GM23338 (cell line): ENCODE measurements at regions not wholly inside any gene's neighbourhood (a gene's known extent, or its start where the extent isn't known, plus 50 kb on each side); places are given as distances from the start of the nearest gene placed in this dataset.

Experiments used
- ATAC-seq: fragments of 200-7000 bp; cut with Tn5 transposase; 3 replicates; pipeline ENCODE4 v1.9.1; 2020
- DNase-seq: peaks from one replicate; pipeline ENCODE4 v3.0.0-alpha.2; 2015; ENCODE audit warnings: low spot score
- H2AFZ ChIP-seq: fragments of 200-600 bp; sonication (generic); 2 replicates; pipeline ENCODE4 v1.8.0; 2016; ENCODE audit warnings: antibody characterized with exemption, mild to moderate bottlenecking, moderate library complexity
- H3F3A ChIP-seq: fragments of 200-600 bp; sonication (generic); replicated peaks from 2 replicates; pipeline ENCODE4 v1.8.0; 2017; ENCODE audit warnings: antibody characterized with exemption, mixed run types, low read depth
- H3K27ac ChIP-seq: fragments of 200-600 bp; sonication (generic); 2 replicates; pipeline ENCODE4 v1.6.1; 2016; ENCODE audit warnings: low read depth
- H3K27me3 ChIP-seq: fragments of 200-600 bp; sonication (generic); 2 replicates; pipeline ENCODE4 v1.8.0; 2016; ENCODE audit warnings: mild to moderate bottlenecking, mixed run types, moderate library complexity; ENCODE audit not compliant: insufficient read depth
- H3K36me3 ChIP-seq: fragments of 200-600 bp; sonication (generic); 2 replicates; pipeline ENCODE4 v1.8.0; 2016; ENCODE audit warnings: mild to moderate bottlenecking; ENCODE audit not compliant: insufficient read depth
- H3K4me1 ChIP-seq: fragments of 200-600 bp; sonication (generic); 2 replicates; pipeline ENCODE4 v1.8.0; 2016; ENCODE audit warnings: mild to moderate bottlenecking, moderate library complexity; ENCODE audit not compliant: insufficient read depth
- H3K4me2 ChIP-seq: fragments of 200-600 bp; sonication (generic); 2 replicates; pipeline ENCODE4 v1.7.1; 2017; ENCODE audit warnings: mixed run types
- H3K4me3 ChIP-seq: fragments of 200-600 bp; sonication (generic); 2 replicates; pipeline ENCODE4 v1.6.1; 2016; ENCODE audit warnings: mixed run types
- H3K79me2 ChIP-seq: fragments of 200-600 bp; sonication (generic); replicated peaks from 2 replicates; pipeline ENCODE4 v1.8.0; 2017; ENCODE audit warnings: mild to moderate bottlenecking; ENCODE audit not compliant: insufficient read depth
- H3K9me2 ChIP-seq: fragments of 200-600 bp; sonication (generic); 2 replicates; pipeline ENCODE4 v1.8.0; 2017; ENCODE audit not compliant: insufficient read depth
- H4K20me1 ChIP-seq: fragments of 200-600 bp; sonication (generic); replicated peaks from 2 replicates; pipeline ENCODE4 v1.8.0; 2017; ENCODE audit warnings: mild to moderate bottlenecking; ENCODE audit not compliant: insufficient read depth
- H3K27ac Mint-ChIP-seq: 2 replicates; pipeline ENCODE4 v1.8.0; 2020; ENCODE audit warnings: inconsistent platforms, mild to moderate bottlenecking, moderate library complexity, mixed read lengths
- H3K27me3 Mint-ChIP-seq: 3 replicates; pipeline ENCODE4 v1.8.0; 2022; ENCODE audit warnings: low read depth, mild to moderate bottlenecking, moderate library complexity, mixed read lengths, inconsistent platforms; ENCODE audit not compliant: insufficient read depth, poor library complexity
- H3K36me3 Mint-ChIP-seq: 3 replicates; pipeline ENCODE4 v1.8.0; 2021; ENCODE audit warnings: low read depth, mild to moderate bottlenecking, inconsistent platforms, moderate library complexity, mixed read lengths
- H3K4me1 Mint-ChIP-seq: 3 replicates; pipeline ENCODE4 v1.8.0; 2020; ENCODE audit warnings: mild to moderate bottlenecking, inconsistent platforms, mixed read lengths
- H3K4me3 Mint-ChIP-seq: 3 replicates; pipeline ENCODE4 v1.8.0; 2021; ENCODE audit warnings: moderate library complexity, mild to moderate bottlenecking, inconsistent platforms, mixed read lengths
- H3K9me3 Mint-ChIP-seq: 3 replicates; pipeline ENCODE4 v1.8.0; 2020; ENCODE audit warnings: moderate library complexity, mild to moderate bottlenecking, inconsistent platforms, mixed read lengths
- CREB1 ChIP-seq: fragments of 250-450 bp; sonication (Bioruptor Pico); IDR thresholded peaks from 2 replicates; pipeline ENCODE4 v1.5.0; 2020; ENCODE audit warnings: low read depth, mild to moderate bottlenecking, moderate library complexity
- EZH2phosphoT487 ChIP-seq: fragments of 200-600 bp; sonication (generic); IDR thresholded peaks from one replicate; pipeline ENCODE4 v1.8.1; 2018; ENCODE audit warnings: antibody characterized with exemption; ENCODE audit not compliant: unreplicated experiment
- JUNB ChIP-seq: IDR thresholded peaks from one replicate; pipeline ENCODE4 v1.6.1; 2016; ENCODE audit warnings: antibody characterized with exemption; ENCODE audit not compliant: unreplicated experiment
- POLR2AphosphoS5 ChIP-seq: IDR thresholded peaks from 2 replicates; pipeline ENCODE4 v1.6.1; 2016; ENCODE audit warnings: antibody characterized with exemption, low read depth
- REST ChIP-seq: IDR thresholded peaks from one replicate; pipeline ENCODE4 v1.6.1; 2018; ENCODE audit warnings: antibody characterized with exemption; ENCODE audit not compliant: unreplicated experiment
- STAT1 ChIP-seq: IDR thresholded peaks from one replicate; pipeline ENCODE4 v1.6.1; 2016; ENCODE audit warnings: antibody characterized with exemption; ENCODE audit not compliant: unreplicated experiment
- ZNF114 ChIP-seq: fragments of 250-450 bp; sonication (Bioruptor Pico); IDR thresholded peaks from 2 replicates; pipeline ENCODE4 v1.5.0; 2020; ENCODE audit warnings: mild to moderate bottlenecking, moderate library complexity
- ZNF331 ChIP-seq: fragments of 250-450 bp; sonication (Bioruptor Pico); IDR thresholded peaks from 2 replicates; pipeline ENCODE4 v1.5.0; 2020; ENCODE audit warnings: low read depth, mild to moderate bottlenecking, moderate library complexity
- TF ChIP-seq, protein P1 (sequence below): IDR thresholded peaks from 2 replicates; pipeline ENCODE4 v1.6.1; 2016; ENCODE audit warnings: antibody characterized with exemption
- TF ChIP-seq, protein P2 (sequence below): fragments of 250-450 bp; sonication (Bioruptor Pico); IDR thresholded peaks from 2 replicates; pipeline ENCODE4 v1.5.0; 2020; ENCODE audit warnings: mild to moderate bottlenecking, moderate library complexity

DNA sequence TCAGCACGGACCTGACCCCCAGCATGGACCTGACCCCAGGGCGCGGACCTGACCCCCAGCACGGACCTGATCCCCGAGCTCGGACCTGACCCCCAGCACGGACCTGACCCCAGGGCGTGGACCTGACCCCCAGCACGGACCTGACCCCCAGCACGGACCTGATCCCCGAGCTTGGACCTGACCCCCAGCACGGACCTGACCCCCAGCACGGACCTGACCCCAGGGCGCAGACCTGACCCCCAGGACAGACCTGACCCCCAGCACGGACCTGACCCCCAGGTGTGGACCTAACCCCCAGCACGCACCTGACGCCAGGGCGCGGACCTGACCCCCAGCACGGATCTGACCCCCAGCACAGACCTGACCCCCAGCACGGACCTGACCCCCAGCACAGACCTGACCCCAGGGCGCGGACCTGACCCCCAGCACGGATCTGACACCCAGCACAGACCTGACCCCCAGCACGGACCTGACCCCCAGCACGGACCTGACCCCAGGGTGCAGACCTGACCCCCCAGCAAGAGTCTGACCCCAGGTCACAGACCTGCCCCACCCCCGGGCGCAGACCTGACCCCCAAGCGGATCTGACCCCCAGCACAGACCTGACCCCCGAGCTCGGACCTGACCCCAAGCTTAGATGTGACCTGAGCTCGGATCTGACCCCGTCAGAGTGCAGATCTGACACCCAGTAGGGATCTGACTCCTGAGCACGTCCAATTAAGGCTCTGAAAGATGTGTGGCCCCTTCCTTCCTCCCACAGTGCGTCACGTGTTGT, 98.7 kb downstream of the C16orf95 start:
- no peak overlapping the region for H3K27ac ChIP-seq
- no peaks in the 10 kb centered on the region for H3K27me3 ChIP-seq
- no peak overlapping the region for H3K4me2 ChIP-seq
- H3K4me3 ChIP-seq = no peak overlapping the region
- H3K4me1 ChIP-seq = no peaks in the 10 kb centered on the region
- H2AFZ ChIP-seq = no peak overlapping the region
- TF ChIP-seq ZNF331 (CRISPR knock-in tag) = no peak
- no peak for TF ChIP-seq REST
- no peak for TF ChIP-seq STAT1
- TF ChIP-seq JUNB = no peak
- TF ChIP-seq, protein P1, sequence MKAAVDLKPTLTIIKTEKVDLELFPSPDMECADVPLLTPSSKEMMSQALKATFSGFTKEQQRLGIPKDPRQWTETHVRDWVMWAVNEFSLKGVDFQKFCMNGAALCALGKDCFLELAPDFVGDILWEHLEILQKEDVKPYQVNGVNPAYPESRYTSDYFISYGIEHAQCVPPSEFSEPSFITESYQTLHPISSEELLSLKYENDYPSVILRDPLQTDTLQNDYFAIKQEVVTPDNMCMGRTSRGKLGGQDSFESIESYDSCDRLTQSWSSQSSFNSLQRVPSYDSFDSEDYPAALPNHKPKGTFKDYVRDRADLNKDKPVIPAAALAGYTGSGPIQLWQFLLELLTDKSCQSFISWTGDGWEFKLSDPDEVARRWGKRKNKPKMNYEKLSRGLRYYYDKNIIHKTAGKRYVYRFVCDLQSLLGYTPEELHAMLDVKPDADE = no peak
- TF ChIP-seq ZNF114 (CRISPR knock-in tag) = no peak
- no peak for TF ChIP-seq POLR2AphosphoS5
- TF ChIP-seq, protein P2, sequence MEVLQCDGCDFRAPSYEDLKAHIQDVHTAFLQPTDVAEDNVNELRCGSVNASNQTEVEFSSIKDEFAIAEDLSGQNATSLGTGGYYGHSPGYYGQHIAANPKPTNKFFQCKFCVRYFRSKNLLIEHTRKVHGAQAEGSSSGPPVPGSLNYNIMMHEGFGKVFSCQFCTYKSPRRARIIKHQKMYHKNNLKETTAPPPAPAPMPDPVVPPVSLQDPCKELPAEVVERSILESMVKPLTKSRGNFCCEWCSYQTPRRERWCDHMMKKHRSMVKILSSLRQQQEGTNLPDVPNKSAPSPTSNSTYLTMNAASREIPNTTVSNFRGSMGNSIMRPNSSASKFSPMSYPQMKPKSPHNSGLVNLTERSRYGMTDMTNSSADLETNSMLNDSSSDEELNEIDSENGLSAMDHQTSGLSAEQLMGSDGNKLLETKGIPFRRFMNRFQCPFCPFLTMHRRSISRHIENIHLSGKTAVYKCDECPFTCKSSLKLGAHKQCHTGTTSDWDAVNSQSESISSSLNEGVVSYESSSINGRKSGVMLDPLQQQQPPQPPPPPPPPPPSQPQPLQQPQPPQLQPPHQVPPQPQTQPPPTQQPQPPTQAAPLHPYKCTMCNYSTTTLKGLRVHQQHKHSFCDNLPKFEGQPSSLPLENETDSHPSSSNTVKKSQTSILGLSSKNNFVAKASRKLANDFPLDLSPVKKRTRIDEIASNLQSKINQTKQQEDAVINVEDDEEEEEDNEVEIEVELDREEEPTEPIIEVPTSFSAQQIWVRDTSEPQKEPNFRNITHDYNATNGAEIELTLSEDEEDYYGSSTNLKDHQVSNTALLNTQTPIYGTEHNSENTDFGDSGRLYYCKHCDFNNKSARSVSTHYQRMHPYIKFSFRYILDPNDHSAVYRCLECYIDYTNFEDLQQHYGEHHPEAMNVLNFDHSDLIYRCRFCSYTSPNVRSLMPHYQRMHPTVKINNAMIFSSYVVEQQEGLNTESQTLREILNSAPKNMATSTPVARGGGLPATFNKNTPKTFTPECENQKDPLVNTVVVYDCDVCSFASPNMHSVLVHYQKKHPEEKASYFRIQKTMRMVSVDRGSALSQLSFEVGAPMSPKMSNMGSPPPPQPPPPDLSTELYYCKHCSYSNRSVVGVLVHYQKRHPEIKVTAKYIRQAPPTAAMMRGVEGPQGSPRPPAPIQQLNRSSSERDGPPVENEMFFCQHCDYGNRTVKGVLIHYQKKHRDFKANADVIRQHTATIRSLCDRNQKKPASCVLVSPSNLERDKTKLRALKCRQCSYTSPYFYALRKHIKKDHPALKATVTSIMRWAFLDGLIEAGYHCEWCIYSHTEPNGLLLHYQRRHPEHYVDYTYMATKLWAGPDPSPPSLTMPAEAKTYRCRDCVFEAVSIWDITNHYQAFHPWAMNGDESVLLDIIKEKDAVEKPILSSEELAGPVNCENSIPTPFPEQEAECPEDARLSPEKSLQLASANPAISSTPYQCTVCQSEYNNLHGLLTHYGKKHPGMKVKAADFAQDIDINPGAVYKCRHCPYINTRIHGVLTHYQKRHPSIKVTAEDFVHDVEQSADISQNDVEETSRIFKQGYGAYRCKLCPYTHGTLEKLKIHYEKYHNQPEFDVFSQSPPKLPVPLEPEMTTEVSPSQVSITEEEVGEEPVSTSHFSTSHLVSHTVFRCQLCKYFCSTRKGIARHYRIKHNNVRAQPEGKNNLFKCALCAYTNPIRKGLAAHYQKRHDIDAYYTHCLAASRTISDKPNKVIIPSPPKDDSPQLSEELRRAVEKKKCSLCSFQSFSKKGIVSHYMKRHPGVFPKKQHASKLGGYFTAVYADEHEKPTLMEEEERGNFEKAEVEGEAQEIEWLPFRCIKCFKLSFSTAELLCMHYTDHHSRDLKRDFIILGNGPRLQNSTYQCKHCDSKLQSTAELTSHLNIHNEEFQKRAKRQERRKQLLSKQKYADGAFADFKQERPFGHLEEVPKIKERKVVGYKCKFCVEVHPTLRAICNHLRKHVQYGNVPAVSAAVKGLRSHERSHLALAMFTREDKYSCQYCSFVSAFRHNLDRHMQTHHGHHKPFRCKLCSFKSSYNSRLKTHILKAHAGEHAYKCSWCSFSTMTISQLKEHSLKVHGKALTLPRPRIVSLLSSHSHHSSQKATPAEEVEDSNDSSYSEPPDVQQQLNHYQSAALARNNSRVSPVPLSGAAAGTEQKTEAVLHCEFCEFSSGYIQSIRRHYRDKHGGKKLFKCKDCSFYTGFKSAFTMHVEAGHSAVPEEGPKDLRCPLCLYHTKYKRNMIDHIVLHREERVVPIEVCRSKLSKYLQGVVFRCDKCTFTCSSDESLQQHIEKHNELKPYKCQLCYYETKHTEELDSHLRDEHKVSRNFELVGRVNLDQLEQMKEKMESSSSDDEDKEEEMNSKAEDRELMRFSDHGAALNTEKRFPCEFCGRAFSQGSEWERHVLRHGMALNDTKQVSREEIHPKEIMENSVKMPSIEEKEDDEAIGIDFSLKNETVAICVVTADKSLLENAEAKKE (CRISPR knock-in tag) = no peak
- no peak for TF ChIP-seq CREB1
- no peak for TF ChIP-seq EZH2phosphoT487
- DNase-seq (no peak), ATAC-seq (no peak)
- Mint-ChIP-seq H3K9me3 (no peaks in the 10 kb centered on the region), H3K27ac (no peak overlapping the region), H3K4me3 (no peak overlapping the region), H3K27me3 (no peaks in the 10 kb centered on the region), H3K4me1 (no peaks in the 10 kb centered on the region), H3K36me3 (no peaks in the 10 kb centered on the region)
- H3F3A ChIP-seq = no peaks in the 10 kb centered on the region
- peaks cover 8% of the 10 kb centered on the region for H3K9me2 ChIP-seq
- no peaks in the 10 kb centered on the region for H3K36me3 ChIP-seq
- H4K20me1 ChIP-seq = no peaks in the 10 kb centered on the region
- H3K79me2 ChIP-seq = no peaks in the 10 kb centered on the region
